C4-2B (cell line): ENCODE measurements at regions not wholly inside any gene's neighbourhood (a gene's known extent, or its start where the extent isn't known, plus 50 kb on each side); places are given as distances from the start of the nearest gene placed in this dataset.

Experiments used
- H3K27ac ChIP-seq: fragments of 450-650 bp; 2 replicates; pipeline ENCODE4 v1.5.1; 2017
- ZFX ChIP-seq: fragments of 450-650 bp; IDR thresholded peaks from 2 replicates; pipeline ENCODE4 v1.6.1; 2017
- TF ChIP-seq, protein P1 (sequence below): fragments of 450-650 bp; conservative IDR thresholded peaks from 2 replicates; pipeline ENCODE4 v1.5.1; 2017; ENCODE audit warnings: mild to moderate bottlenecking

DNA sequence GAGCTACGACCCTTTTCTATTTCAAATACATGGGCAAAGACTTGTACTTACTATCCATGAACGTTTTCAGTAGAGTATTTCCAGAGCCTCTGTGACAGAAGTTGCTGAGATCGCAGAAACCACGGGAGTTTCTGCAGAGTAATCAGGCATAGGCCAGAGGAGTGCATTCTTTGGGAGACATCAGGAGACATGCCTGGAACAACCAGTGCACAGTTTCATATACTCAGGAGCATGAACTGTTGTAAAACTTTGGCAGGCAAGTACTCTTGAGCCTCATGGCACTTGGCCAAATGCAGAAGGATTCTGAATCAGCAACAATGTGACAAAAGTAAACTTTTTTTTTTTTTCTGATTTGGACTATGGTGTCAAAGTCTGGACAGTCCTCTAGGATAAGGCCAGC lies 307.1 kb downstream of the GRB14 start:
- no peak for TF ChIP-seq ZFX
- TF ChIP-seq, protein P1, sequence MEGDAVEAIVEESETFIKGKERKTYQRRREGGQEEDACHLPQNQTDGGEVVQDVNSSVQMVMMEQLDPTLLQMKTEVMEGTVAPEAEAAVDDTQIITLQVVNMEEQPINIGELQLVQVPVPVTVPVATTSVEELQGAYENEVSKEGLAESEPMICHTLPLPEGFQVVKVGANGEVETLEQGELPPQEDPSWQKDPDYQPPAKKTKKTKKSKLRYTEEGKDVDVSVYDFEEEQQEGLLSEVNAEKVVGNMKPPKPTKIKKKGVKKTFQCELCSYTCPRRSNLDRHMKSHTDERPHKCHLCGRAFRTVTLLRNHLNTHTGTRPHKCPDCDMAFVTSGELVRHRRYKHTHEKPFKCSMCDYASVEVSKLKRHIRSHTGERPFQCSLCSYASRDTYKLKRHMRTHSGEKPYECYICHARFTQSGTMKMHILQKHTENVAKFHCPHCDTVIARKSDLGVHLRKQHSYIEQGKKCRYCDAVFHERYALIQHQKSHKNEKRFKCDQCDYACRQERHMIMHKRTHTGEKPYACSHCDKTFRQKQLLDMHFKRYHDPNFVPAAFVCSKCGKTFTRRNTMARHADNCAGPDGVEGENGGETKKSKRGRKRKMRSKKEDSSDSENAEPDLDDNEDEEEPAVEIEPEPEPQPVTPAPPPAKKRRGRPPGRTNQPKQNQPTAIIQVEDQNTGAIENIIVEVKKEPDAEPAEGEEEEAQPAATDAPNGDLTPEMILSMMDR: no peak
- no peak overlapping the region for H3K27ac ChIP-seq

DNA sequence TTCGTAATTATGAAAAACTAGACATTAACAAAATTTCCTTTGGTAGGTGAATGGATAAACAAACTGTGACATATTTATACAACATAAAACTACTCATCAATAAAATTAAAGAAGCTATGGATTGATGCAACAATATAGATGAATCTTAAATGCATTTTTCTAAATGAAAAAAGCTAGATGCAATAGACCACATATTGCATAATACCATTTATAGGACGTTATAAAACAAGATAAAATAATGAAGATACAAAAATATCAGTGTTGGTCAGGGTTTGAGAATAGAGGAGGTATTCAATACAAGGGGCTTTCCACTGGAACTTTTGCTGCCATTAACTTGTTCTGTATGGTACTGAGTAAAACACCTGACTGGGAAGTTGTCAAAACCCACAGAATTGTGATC lies 314.4 kb downstream of the GRB14 start:
- TF ChIP-seq, protein P1: no peak
- no peak for TF ChIP-seq ZFX
- no peak overlapping the region for H3K27ac ChIP-seq

DNA sequence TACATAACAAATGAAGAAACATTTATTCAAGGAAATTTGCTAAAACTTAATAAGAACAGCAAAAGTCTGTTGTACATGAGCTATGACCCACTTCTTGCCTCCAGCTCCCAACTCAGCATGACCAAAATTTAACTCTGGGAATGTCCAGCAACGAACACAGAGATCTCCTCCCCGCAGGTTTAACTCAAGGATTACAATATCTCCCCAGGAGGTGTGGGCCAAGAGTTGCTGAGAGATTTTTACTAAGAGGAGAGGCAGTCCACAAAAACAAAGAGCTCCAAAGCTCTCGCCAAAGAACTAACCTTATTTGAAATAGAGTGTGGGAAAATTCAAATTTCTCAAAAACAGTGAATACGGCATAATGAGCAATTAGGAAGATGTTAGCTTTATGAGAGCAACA lies 318.5 kb downstream of the GRB14 start:
- TF ChIP-seq, protein P1: no peak
- TF ChIP-seq ZFX: no peak
- no peak overlapping the region for H3K27ac ChIP-seq

DNA sequence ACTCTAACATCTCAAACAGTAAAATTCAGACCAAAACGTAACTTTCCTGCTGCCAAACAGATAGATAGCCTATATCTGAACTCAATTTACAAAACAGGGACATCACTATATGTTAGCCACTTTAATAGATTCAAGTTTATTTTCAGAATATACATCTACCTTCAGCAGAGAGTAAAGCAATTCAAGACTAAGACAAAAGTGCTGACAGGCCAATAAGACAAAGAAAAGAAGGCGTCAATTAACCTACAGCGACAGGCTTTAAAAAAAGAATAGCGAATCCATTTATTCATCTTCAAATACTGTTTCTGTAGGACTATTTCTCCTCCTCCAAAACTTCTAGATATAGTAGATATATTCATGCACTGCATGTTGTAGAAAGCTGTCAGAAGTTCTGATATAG lies 333.0 kb downstream of the GRB14 start:
- TF ChIP-seq ZFX: no peak
- TF ChIP-seq, protein P1: no peak
- no peak overlapping the region for H3K27ac ChIP-seq

DNA sequence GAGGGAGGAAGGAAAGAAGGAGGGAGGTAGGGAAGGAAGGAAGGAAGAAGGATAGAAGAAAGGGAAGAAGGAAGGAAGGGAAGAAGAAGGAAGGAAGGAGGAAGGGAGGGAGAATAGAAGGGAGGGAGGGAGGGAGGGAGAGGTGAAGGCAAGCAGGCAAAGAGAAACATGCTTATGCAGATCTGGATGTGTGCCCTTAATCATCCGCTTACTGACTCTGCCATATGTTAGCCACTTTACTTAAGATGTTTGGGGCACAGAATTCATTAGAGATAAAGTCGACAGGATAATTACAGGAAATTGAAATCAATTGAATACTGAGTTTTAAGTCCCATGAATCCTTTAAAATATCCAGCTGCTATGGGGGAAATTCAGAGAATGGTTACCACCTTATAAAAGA lies 334.2 kb downstream of the GRB14 start:
- H3K27ac ChIP-seq: no peak overlapping the region
- TF ChIP-seq ZFX: no peak

DNA sequence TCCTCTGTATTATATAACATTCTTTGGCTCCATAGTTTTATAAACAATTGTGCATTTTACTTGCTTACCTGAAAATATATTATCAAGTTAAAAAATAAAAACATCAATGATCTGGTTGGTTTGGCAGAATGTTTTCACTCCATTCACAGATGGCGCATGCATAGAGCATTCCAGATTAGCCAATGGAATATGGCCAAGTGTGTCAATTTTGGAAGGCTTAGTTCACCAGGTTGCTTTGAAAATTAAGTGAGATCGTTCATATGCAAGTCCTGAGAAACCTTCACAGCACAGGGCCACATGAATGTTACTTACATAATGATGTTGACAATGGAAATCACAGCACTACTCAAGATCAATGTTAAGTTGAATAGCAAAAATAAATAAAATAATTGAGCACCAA lies 335.7 kb downstream of the GRB14 start:
- no peak overlapping the region for H3K27ac ChIP-seq
- no peak for TF ChIP-seq ZFX
- TF ChIP-seq, protein P1: no peak

DNA sequence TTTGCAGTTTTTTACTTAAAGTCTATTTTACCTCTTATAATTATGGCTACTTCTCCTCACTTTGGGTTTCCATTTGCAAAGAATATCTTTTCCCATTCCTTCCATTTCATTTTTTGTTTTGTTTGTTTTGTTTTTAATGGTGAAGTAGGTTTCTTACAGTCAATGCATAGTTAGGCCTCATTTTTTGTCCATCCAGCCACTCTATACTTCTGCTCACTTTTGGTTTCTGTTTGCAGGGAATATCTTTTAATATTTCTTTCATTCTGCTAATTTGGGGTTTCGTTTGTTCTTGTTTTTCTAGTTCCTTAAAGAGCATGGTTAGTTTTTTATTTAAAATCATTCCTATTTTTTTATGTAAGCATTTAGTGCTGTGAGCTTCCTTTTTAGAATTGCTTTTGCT lies 339.4 kb downstream of the GRB14 start:
- TF ChIP-seq, protein P1: no peak
- TF ChIP-seq ZFX: no peak
- H3K27ac ChIP-seq: no peak overlapping the region

DNA sequence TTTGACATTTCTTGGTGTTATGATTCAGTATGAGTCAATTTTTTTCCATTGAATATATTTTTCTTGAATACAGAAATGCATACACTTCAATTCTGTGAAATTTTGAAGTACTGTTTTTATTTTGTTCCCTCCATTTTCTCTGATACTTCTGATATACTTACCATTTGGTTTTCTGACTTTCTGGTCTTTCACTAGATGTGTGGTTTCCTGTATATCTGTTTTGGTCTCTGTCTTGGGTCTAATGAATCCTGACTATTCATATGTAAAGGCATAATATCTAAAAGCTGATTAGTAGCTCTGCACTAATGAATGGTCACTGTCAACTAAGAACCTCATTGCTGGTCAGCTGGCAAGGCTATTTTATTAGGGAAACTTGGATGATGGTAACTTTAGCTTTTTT lies 345.6 kb downstream of the GRB14 start:
- H3K27ac ChIP-seq: no peak overlapping the region
- TF ChIP-seq, protein P1: no peak
- no peak for TF ChIP-seq ZFX
